NCI-H2081 (cell line): ENCODE measurements at regions not wholly inside any gene's neighbourhood (a gene's known extent, or its start where the extent isn't known, plus 50 kb on each side); places are given as distances from the start of the nearest gene placed in this dataset.
"Not testable (repeated sequence)": the region's sequence is repeated elsewhere in the genome, so short reads cannot be mapped to it uniquely, and the experiment has no call there.

Experiments used
- DNase-seq, 2 experiments: peaks; one replicate each; lab custom pipeline; 2025; lab: John Stamatoyannopoulos, UW

DNA sequence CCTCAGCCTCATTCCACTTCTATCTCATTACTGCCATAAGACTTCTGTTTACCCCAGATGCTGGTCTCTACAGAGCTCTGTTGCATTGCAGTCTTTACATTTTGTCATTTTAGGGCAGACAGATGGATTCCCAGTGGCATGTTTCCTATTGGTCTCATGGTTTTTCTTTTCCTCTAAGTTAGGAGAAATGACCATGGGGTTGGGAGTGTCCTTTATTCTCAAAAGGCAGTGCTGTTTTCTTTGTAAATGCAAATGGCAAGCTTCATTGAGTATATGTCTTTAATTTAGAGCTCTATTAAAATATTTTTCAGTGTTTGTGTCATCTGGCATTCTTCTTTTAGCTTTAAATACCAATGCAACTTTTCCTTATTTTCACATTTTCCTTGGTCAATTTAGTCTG, 57.0 kb downstream of the MSTN start:
- no peak for DNase-seq

DNA sequence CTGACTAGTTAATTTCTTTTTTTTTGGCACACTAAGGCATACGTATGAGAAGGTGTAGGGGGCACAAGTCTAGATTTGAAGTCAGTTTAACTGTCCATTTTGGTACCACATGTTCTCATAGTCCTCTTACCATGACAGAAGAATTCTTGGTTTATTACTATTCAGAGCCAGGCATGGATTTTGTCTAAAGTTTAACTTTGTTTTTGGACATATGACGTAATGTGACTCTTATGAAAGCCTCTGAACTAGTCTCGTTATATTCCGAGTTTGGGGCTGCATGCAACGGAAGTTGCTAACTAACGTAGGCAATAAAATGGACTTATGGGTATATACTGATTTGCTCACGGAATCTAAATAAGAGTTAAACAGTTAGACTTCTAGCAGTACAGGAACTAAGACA, 62.9 kb downstream of the MSTN start:
- DNase-seq, result no peak

DNA sequence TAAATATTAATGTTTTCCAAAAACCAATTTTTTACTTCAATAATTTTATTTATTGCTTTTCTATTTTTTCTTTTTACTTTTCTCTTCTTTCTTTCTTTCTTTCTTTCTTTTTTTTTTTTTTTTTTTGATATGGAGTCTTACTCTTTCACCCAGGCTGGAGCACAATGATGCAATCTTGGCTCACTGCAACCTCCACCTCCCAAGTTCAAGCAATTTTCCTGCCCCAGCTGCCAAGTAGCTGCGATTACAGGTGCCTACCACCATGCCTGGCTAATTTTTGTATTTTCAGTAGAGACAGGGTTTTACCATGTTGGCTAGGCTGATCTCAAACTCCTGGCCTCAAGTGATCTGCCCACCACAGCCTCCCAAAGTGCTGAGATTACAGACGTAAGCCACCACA, 63.9 kb downstream of the MSTN start:
- not testable (repeated sequence) for DNase-seq

DNA sequence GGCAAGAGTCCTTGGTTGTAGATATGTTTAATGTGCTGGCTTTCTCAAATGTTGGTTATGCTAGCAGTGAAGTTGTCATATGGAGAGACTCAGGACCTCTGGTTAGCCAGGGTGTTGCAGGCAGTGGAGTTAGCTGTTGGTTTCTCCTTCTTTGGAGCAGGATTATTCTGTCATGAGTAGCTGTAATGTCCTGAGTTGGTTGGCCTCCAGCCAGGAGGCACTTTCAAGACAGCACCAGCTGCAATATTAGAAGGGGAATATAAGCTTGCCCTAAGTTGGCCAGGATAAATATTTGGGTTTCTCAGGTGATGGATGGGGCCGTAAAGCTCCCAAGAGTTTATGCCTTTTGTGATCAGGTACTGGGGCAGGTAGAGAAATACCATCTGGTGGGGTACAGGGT, 65.5 kb downstream of the MSTN start:
- no peak for DNase-seq

DNA sequence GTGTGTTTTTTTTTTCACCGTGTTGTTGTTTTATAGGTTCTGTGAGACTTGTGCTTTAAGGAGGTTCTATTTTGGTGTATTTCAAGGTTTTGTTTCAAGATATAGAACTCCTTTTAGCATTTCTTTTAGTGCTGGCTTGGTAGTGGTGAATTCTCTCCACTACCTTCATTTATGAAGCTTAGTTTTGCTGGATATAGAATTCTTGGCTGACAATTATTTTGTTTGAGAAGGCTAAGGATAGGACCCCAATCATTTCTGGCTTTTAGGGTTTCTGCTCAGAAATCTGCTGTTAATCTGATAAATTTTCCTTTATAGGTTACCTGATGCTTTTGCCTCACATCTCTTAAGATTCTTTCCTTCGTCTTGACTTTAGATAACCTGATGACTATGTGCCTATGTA, 66.8 kb downstream of the MSTN start:
- DNase-seq, result no peak

DNA sequence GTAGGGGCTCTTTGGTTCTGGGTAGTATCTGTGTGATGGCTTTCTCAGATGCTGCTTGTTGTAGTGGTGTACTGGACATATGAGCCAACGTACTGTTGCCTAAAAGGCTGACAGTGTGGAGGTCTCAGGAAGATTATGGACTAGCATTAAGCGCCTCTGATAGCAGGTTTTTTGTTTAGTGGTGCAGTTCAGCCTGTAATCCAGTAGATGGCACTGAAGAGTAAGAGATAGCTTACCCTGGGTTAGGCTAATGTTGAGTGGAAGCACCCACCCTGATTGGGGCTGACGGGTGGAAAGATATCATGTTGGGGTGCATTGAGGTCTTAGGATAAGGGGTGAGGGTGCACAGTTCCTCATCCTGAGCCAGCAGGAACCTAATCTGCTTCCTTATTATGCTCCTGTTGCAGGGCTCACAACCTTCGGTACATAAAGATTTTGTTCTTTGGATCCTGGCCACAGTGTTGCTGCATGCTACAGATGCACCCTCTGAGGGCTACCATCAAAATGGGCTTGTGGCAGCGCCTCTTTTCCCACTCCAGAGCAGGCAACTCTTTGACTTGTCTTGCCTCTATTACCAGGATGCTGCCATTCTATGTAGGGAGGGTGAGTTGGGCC, 79.6 kb downstream of the MSTN start:
- peak in 1 of 2 experiments; percentile 4 for DNase-seq

DNA sequence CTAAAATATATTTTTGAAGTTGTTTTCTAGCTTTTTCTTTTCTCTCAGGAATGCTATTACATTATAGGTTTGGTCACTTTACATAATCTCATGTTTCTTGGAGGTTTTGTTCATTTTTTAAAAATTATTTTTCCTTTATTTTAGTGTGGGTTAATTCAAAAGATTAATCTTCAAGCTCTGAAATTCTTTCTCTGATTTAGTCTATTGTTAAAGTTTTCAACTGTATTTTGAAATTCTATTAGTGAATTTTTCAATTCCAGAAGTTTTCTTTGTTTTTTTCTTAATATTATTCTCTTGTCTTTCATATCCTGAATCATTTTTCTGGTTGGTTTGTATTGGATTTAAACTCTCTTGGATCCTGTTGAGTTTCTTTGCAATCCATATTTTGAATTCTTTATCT, 80.4 kb downstream of the MSTN start:
- DNase-seq, result no peak

DNA sequence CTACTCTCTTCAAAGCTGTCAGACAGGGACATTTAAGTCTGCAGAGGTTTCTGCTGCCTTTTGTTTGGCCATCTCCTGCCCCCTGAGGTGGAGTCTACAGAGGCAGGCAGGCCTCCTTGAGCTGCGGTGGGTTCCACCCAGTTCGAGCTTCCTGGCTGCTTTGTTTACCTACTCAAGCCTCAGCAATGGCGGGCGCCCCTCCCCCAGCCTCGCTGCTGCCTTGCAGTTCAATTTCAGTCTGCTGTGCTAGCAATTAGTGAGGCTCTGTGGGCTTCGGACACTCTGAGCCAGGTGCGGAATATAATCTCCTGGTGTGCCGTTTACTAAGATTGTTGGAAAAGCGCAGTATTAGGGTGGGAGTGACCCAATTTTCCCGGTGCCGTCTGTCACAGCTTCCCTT, 86.0 kb downstream of the MSTN start:
- peak in 1 of 2 experiments; percentile 19 for DNase-seq

DNA sequence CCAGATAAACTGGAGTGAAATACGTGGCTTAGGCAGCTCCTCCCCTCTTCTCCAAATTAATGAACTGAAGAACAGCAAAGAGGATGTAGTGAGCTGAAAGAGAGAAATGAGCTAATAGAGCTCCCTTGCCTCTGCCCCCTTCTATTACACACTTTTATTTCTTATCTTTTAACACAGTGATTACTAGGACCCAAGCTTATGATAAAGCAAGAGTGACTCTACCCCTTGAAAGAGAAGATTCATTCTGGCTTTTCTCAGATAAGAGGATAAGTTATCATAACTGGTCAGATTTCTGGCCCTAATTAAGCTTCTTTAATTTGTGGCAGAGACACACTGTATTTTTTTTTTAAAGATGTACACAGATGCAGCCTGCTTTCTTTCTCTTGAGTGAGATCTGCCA, 102.2 kb downstream of the MSTN start:
- DNase-seq, result no peak

DNA sequence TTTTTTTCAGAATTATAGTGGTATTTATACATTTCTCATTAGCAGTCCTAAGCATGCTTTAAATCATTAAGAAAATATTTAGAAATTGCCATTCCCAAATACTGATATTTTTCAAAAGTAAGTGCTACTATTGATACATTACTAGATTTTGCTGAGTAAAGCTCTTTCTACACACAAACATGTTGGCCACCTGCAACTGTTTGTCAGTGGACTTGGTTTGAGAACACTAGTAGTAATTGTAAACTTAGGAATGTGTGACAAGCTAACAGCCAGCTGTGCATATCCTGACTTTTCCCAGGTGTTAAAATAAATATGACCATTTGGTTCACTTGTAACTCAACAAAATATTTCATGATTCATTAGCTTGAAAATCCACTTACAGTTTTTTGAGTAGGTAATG, 103.1 kb downstream of the MSTN start:
- no peak for DNase-seq

DNA sequence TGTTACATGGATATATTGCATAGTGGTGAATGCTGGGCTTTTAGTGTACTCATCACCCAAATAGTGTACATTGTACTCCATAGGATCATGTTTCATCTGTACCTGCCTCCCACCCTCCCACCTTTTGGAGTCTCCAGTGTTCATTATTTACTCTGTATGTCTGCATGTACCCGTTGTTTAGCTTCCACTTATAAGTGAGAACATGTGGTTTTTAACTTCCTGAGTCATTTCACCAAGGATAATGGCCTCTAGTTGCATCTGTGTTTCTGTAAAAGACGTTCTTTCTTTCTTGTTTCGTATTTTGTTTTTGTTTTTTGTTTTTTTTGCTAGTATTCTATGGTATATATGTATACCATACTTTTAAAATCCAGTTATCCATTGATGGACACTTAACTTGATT, 107.5 kb downstream of the MSTN start:
- peak in 1 of 2 experiments; percentile 27 for DNase-seq

DNA sequence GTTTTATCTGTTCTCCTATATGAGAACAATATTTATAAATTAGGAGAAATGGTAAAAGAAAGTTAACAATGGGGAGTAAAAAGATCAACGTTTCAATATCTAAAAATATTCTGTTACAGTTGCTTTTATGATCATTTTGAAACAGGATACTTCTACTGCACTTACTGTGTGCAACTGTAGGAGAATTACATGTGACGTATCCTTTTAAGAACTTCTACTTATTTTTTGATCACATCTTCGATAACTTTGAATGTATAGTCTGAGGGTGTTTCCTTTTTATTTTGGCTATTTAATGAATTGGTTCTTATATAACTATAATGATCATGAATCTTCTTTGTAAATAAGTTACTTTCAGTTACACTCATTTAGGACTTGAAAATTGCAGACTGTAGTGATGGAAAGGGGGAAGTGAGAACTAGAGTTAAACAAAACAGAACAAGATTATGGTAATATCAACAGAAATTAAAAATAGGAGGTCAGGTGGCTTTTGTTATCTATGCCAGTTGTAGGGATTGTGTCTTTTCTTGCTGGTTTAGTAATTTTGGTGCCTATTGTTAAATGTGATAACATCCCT, 109.9 kb downstream of the MSTN start:
- no peak for DNase-seq

DNA sequence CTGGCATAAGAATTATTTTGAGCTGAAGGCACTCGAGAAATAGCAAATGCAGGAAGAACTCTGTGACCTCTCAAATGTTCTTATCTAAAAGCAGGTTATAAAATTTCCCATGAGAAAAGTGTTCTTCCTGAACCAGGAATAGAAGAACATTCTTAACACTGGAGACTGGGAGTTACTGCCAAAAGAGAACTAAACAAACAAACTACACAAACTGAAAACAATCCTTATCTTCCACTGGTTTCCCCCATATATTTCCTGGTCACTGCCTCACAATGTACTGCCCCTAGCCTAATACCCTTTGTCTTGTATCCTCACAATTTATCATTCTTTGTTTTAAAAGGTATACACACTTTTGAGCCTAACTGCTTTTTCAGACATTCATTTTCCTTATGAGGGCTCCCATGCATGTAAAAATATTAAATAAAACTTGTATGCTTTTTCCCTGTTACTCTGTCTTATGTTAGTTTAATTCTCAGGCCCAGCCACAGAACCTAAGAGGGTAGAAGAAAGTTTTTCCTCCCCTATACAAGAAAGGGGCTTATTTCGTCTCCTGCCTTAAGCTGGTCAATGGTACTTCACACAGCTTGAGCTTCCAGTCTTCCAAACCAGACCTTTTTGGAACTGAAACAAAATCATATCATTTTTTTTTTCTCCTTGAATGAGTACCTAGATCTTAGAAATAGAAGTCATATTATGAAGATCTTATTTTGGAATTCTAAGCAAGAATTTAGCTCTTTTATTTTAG, 110.6 kb downstream of the MSTN start:
- DNase-seq, result no peak

DNA sequence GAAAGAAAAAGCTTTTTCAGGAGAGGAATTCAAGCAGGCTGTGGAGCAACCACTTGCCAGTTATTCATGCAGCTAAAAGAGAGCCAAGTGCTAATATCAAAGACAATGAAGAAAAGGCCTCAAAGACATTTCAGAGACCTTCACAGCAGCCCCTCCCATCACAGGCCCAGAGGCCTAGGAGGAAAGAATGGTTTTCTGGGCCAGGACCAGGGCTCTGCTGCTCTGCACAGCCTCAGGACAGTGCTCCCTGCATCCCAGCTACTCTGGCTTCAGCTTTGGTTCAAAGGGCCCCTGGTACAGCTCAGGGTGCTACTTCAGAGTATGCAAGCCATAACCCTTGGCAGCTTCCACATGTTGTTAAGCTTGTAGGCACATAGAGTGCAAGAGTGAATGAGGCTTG, 119.5 kb downstream of the MSTN start:
- no peak for DNase-seq

DNA sequence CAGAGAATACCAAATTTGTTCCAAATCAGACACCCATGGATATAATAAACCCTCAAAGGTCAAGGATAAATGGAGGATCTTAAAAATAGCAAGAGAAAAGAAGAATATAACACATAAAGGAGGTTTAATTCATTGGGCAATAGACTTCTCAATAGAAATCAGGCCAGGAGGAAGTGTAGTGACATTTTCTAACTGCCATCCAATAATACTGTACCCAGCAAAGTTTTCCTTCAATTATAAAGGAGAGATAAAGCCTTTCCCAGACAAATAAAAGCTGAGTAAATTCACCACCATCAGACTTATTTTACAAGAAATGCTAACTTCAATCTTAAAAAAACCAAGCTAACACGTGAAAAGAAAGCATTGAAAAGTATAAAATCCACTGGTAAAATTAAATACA, 121.6 kb downstream of the MSTN start:
- no peak for DNase-seq

DNA sequence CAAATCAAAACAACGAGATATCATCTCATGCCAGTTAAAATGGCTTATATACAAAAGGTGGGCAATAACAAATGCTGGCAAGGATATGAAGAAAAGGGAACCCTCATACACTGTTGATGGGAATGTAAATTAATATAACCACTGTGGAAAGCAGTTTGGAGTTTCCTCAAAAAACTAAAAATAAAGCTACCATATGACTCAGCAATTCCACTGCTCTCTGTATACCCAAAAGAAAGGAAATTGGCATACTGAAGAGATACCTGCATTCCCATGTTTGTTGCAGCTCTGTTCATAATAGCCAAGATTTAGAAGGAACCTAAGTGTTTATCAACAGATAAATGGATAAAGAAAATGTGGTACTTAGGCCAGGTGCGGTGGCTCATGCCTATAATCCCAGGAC, 124.8 kb downstream of the MSTN start:
- DNase-seq, result no peak

DNA sequence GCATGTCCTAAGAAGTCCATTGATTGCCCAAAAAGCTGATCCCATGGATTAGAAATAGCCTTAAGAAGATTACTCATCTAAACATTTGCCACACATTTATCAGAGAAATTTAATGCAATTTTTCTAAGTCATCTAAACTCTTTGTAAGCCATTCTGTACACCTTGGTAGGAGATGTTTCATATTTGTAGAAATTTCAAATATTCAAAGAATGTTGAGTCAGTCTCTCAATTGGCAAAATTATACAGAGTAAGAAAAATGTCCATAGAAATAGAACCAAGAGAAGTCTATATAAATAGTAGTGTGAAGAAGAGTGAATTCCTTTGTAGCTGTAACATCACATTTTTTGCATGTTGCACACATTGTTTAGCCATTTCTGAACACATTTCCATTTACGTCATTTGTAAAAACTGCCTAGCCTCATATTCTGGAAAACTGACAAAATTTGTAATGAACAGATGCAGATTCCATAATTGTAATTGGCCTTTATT, 128.6 kb downstream of the MSTN start:
- DNase-seq, result no peak

DNA sequence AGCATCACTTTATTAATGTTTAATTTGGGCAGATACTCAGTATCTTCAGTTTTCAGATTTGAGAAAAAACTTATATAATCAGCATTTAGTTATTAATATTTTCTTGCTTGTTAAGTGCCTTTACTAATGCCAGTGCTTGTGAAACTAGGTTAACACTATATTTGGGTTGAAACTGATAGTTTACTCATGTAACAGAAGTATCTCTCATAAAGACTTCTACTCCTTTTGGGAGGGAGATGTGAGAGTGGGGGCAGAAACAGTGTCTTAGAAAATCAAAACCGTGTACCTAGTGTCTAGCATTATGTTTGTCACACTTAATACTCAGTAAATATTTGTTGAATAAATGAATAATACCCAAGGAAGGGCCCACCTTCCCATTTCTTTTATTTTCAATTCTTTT, 129.5 kb downstream of the MSTN start:
- DNase-seq, result no peak

DNA sequence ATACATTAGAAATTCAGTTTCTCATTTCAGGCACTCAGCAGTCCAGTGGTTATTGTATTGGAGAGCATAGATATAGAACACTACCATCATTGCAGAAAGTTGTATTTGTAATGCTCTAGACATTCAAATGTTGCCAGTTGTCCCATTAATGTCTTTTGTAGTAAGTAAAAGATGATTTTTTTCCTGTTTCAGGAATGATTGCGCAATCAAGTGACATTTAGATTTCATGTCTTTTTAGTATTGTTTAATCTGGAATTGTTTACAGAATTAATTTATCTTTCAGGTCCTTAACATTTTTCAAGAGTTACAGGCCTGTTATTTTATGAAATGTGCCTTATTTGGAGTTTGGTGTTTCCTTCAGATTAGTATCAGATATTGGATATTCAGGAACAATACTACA, 134.7 kb downstream of the MSTN start:
- no peak for DNase-seq
